ENCODE measurements at regions not wholly inside any gene's neighbourhood (a gene's known extent, or its start where the extent isn't known, plus 50 kb on each side); places are given as distances from the start of the nearest gene placed in this dataset.

DNA sequence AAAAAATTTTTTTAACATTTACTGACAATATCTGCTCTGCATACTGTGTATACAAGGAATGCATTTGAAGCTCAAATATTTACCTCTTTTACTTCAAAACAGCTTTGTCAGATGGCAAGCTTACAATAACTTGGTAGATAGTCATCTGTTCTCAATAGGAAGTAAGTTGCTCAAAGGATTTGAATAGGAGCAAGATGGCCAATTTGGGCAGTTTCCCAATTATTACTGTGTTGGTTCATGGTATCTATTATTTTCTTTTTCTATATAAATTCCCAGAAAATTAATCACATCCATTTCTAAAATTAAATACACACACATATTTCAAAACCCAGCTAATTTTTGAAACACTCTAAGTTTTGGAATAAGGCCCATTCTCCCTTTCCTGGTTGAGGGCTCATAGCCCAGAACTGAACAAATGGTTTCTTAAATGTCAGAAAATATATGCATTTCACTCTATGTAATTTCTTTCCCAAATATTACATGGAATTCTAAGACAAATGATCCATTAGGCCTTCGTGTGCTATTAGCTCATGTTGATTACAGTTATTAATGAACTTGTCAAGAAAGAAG is 60.2 kb upstream of the BLTP1 start:
- TF ChIP-seq, protein P1, sequence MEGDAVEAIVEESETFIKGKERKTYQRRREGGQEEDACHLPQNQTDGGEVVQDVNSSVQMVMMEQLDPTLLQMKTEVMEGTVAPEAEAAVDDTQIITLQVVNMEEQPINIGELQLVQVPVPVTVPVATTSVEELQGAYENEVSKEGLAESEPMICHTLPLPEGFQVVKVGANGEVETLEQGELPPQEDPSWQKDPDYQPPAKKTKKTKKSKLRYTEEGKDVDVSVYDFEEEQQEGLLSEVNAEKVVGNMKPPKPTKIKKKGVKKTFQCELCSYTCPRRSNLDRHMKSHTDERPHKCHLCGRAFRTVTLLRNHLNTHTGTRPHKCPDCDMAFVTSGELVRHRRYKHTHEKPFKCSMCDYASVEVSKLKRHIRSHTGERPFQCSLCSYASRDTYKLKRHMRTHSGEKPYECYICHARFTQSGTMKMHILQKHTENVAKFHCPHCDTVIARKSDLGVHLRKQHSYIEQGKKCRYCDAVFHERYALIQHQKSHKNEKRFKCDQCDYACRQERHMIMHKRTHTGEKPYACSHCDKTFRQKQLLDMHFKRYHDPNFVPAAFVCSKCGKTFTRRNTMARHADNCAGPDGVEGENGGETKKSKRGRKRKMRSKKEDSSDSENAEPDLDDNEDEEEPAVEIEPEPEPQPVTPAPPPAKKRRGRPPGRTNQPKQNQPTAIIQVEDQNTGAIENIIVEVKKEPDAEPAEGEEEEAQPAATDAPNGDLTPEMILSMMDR (conservative IDR thresholded peaks at IDR 0.05; ENCODE audit: low read length) = no peak
- TF ChIP-seq EZH2phosphoT487 (IDR thresholded peaks at IDR 0.05; ENCODE audit: borderline replicate concordance, low read depth, low read length) = no peak
